ENCODE measurements at regions not wholly inside any gene's neighbourhood (a gene's known extent, or its start where the extent isn't known, plus 50 kb on each side); places are given as distances from the start of the nearest gene placed in this dataset.

DNA sequence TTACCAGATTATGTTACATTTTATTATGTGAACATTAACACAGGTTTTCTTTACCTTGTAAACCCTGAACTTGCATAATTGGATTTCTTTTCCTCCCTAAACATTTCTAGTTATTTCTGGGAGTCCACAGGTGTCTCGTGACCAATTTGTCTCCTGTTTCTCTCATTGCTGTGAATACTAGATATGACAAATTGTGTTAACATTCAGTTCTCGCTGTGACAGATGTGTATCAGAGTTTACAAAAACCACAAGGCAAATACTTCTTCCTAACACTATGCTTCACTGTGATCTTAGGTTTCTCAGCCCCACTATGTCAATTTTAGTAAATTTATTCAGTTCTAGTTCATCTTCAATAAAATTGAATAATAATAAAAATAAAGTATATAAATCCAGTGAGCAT is 1554.9 kb downstream of the EFNB2 start:
- Histone ChIP-seq H3K27me3 (no peaks in the 10 kb centered on the region), H3K36me3 (no peaks in the 10 kb centered on the region), H3K4me3 (no peak overlapping the region), H3K9me3 (no peaks in the 10 kb centered on the region), H3K4me1 (no peaks in the 10 kb centered on the region), H3K27ac (no peak overlapping the region)
- DNase-seq (ENCODE audit: extremely low spot score in 2 of 2) = no peak
- intact Hi-C loops (cut with DNase I) = no loop called here
- TF ChIP-seq, protein P1, sequence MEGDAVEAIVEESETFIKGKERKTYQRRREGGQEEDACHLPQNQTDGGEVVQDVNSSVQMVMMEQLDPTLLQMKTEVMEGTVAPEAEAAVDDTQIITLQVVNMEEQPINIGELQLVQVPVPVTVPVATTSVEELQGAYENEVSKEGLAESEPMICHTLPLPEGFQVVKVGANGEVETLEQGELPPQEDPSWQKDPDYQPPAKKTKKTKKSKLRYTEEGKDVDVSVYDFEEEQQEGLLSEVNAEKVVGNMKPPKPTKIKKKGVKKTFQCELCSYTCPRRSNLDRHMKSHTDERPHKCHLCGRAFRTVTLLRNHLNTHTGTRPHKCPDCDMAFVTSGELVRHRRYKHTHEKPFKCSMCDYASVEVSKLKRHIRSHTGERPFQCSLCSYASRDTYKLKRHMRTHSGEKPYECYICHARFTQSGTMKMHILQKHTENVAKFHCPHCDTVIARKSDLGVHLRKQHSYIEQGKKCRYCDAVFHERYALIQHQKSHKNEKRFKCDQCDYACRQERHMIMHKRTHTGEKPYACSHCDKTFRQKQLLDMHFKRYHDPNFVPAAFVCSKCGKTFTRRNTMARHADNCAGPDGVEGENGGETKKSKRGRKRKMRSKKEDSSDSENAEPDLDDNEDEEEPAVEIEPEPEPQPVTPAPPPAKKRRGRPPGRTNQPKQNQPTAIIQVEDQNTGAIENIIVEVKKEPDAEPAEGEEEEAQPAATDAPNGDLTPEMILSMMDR (IDR thresholded peaks at IDR 0.05) = no peak
- TF ChIP-seq POLR2AphosphoS5 (IDR thresholded peaks at IDR 0.05; ENCODE audit: insufficient read depth in 1 of 2, low read depth in 1 of 2) (no peak), POLR2A (IDR thresholded peaks at IDR 0.05) (no peak)

- no peak overlapping the region for H3K4me3 ChIP-seq
- TF ChIP-seq, protein P1 (IDR thresholded peaks at IDR 0.05) = no peak
- TF ChIP-seq POLR2AphosphoS5 (IDR thresholded peaks at IDR 0.05; ENCODE audit: insufficient read depth in 1 of 2, low read depth in 1 of 2) = no peak
- TF ChIP-seq POLR2A (IDR thresholded peaks at IDR 0.05) = no peak
- no peak for DNase-seq (ENCODE audit: extremely low spot score in 2 of 2)
- H3K36me3 ChIP-seq = no peaks in the 10 kb centered on the region
- H3K4me1 ChIP-seq = no peaks in the 10 kb centered on the region
- no peaks in the 10 kb centered on the region for H3K27me3 ChIP-seq
- intact Hi-C loops (cut with DNase I) = no loop called here
- no peak overlapping the region for H3K27ac ChIP-seq
- no peaks in the 10 kb centered on the region for H3K9me3 ChIP-seq
Measured at GRCh38 chr13:104979281-104980030, 1556.0 kb downstream of the EFNB2 start.

DNA sequence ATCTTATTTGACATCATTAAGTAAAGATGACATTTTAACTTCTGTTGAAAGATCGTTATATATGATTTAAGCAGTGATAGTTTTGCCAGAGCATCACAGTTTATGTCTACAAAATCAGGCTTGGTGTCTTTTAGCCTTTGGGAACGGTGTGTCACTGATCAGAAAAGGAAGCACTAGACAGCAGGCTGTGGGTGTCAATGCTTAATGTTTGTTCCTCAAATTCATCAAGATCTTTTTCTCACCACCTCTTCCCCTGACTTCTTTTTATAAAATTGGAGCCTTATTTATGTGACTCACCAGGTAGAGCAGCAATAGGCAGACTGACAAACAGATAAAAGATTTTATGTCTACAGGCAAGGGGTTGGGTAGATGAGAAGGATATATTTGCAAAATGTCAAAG is 1558.5 kb downstream of the EFNB2 start:
- Histone ChIP-seq H3K9me3 (no peaks in the 10 kb centered on the region), H3K36me3 (no peaks in the 10 kb centered on the region), H3K27ac (no peak overlapping the region), H3K4me1 (no peaks in the 10 kb centered on the region), H3K4me3 (no peak overlapping the region), H3K27me3 (no peaks in the 10 kb centered on the region)
- intact Hi-C loops (cut with DNase I) = no loop called here
- TF ChIP-seq POLR2AphosphoS5 (IDR thresholded peaks at IDR 0.05; ENCODE audit: insufficient read depth in 1 of 2, low read depth in 1 of 2) (no peak), POLR2A (IDR thresholded peaks at IDR 0.05) (no peak)
- TF ChIP-seq, protein P1 (IDR thresholded peaks at IDR 0.05) = no peak
- DNase-seq (ENCODE audit: extremely low spot score in 2 of 2) = no peak

DNA sequence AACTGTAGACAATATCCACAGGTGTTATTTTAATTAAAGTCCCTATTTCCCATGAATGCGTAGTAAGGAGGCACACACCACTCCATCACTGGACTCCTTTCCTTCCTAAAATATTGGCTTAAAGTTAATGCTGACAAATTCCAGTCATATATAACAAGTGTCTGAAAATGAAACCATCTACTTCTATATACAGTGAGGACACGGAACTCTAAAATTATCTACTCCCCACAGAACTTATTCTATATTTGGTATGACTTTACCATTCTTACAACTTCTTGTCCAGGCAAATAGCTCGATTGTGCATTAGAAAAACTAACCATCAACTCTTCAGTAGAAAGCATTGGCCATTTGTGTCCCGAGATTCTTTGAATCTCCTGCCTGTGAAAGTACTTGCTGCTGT is 1560.2 kb downstream of the EFNB2 start:
- no peaks in the 10 kb centered on the region for H3K27me3 ChIP-seq
- H3K4me3 ChIP-seq = no peak overlapping the region
- DNase-seq (ENCODE audit: extremely low spot score in 2 of 2) = no peak
- no peak overlapping the region for H3K27ac ChIP-seq
- H3K4me1 ChIP-seq = no peaks in the 10 kb centered on the region
- no peak for TF ChIP-seq POLR2AphosphoS5 (IDR thresholded peaks at IDR 0.05; ENCODE audit: insufficient read depth in 1 of 2, low read depth in 1 of 2)
- TF ChIP-seq POLR2A (IDR thresholded peaks at IDR 0.05) = no peak
- TF ChIP-seq, protein P1 (IDR thresholded peaks at IDR 0.05) = no peak
- no peaks in the 10 kb centered on the region for H3K9me3 ChIP-seq
- no peaks in the 10 kb centered on the region for H3K36me3 ChIP-seq
- intact Hi-C loops (cut with DNase I) = no loop called here

DNA sequence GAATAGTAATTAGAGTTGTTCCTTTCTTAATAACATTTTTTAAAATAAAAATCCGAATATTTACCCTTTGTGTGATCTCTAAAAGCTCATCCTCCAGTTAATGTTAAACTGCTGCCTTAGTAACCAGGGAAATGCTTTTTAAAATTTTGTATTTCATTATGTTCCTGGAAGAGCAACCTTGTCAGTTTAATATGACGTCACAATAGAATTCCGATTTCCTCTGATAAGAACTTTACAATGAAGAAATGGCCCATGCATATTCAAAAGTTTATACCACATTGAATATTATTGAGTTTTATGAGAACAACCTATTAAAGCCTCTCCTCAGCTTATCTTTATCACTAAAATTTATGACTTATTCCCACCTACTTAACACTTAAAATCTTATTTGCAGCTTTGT is 1566.6 kb downstream of the EFNB2 start:
- intact Hi-C loops (cut with DNase I) = no loop called here
- Histone ChIP-seq H3K4me3 (no peak overlapping the region), H3K36me3 (no peaks in the 10 kb centered on the region), H3K27ac (no peak overlapping the region), H3K9me3 (no peaks in the 10 kb centered on the region), H3K4me1 (no peaks in the 10 kb centered on the region), H3K27me3 (no peaks in the 10 kb centered on the region)
- DNase-seq (ENCODE audit: extremely low spot score in 2 of 2) = no peak
- no peak for TF ChIP-seq POLR2A (IDR thresholded peaks at IDR 0.05)
- TF ChIP-seq, protein P1 (IDR thresholded peaks at IDR 0.05) = no peak
- no peak for TF ChIP-seq POLR2AphosphoS5 (IDR thresholded peaks at IDR 0.05; ENCODE audit: insufficient read depth in 1 of 2, low read depth in 1 of 2)

Data from vagina (tissue), 2 donors.